IMR-90 (cell line): ENCODE measurements at regions not wholly inside any gene's neighbourhood (a gene's known extent, or its start where the extent isn't known, plus 50 kb on each side); places are given as distances from the start of the nearest gene placed in this dataset.

Source experiments
- ATAC-seq: fragments of 200-7000 bp; cut with Tn5 transposase; 2 replicates; pipeline ENCODE4 v1.9.1; 2020; ENCODE audit warnings: low read depth, mild to moderate bottlenecking, moderate library complexity
- BruUV-seq: library from RNA; stranded (reverse); fragments of 400-500 nt; replicated peaks from 2 replicates; lab custom pipeline; 2021; lab: Mats Ljungman, UMichigan
- CTCF ChIA-PET: fragments of 300-600 bp; formaldehyde crosslinking; extraction: SDS; loops from one replicate; lab custom pipeline; 2021; ENCODE audit warnings: antibody characterized with exemption; lab: Yijun Ruan, JAX
- POLR2A ChIA-PET: fragments of 300-600 bp; sonication (Branson Sonifier 250); formaldehyde crosslinking; loops from one replicate; lab custom pipeline; 2022; ENCODE audit warnings: antibody characterized with exemption; ENCODE audit not compliant: unreplicated experiment; lab: Charles Lee
- DNase-seq: peaks from one replicate; pipeline ENCODE4 v3.0.0; 2013
- H2AFZ ChIP-seq: replicated peaks from 2 replicates; pipeline ENCODE3; 2013; ENCODE audit warnings: low read length, mild to moderate bottlenecking; ENCODE audit not compliant: poor library complexity
- H2AK5ac ChIP-seq: 2 replicates; pipeline ENCODE4 v1.6.1; 2013; ENCODE audit warnings: low read depth, low read length, inconsistent platforms
- H2AK9ac ChIP-seq: replicated peaks from 2 replicates; pipeline ENCODE3; 2013; ENCODE audit warnings: mild to moderate bottlenecking, low read depth, low read length, moderate library complexity; ENCODE audit not compliant: poor library complexity
- H2BK120ac ChIP-seq: 2 replicates; pipeline ENCODE4 v1.6.1; 2013; ENCODE audit warnings: low read depth, low read length, inconsistent platforms
- H2BK15ac ChIP-seq: 3 replicates; pipeline ENCODE4 v1.6.1; 2013; ENCODE audit warnings: low read depth, low read length, inconsistent platforms
- H2BK20ac ChIP-seq: 2 replicates; pipeline ENCODE4 v1.6.1; 2013; ENCODE audit warnings: low read depth, mild to moderate bottlenecking, inconsistent platforms, low read length, moderate library complexity
- H2BK5ac ChIP-seq: 2 replicates; pipeline ENCODE4 v1.6.1; 2013; ENCODE audit warnings: mild to moderate bottlenecking, low read depth, low read length, inconsistent platforms; ENCODE audit not compliant: poor library complexity, severe bottlenecking
- H3K14ac ChIP-seq: replicated peaks from 2 replicates; pipeline ENCODE4 v1.6.1; 2013; ENCODE audit warnings: low read depth, low read length, inconsistent platforms
- H3K18ac ChIP-seq: 2 replicates; pipeline ENCODE4 v1.6.1; 2013; ENCODE audit warnings: low read depth, low read length, control low read depth
- H3K23ac ChIP-seq: 2 replicates; pipeline ENCODE4 v1.6.1; 2013; ENCODE audit warnings: low read depth, low read length, inconsistent platforms
- H3K27ac ChIP-seq: 2 replicates; pipeline ENCODE4 v1.5.1; 2013; ENCODE audit warnings: mild to moderate bottlenecking, control low read depth, low read length; ENCODE audit not compliant: insufficient read depth
- H3K27me3 ChIP-seq: 2 replicates; pipeline ENCODE4 v1.6.1; 2013; ENCODE audit warnings: low read length; ENCODE audit not compliant: control insufficient read depth, insufficient read depth
- H3K36me3 ChIP-seq: 2 replicates; pipeline ENCODE4 v1.6.1; 2013; ENCODE audit warnings: low read length, mixed read lengths; ENCODE audit not compliant: control insufficient read depth, insufficient read depth
- H3K4ac ChIP-seq: 2 replicates; pipeline ENCODE4 v1.6.1; 2013; ENCODE audit warnings: low read depth, low read length, inconsistent platforms
- H3K4me1 ChIP-seq: 2 replicates; pipeline ENCODE4 v1.6.1; 2013; ENCODE audit warnings: low read length, mixed read lengths; ENCODE audit not compliant: control insufficient read depth, insufficient read depth
- H3K4me2 ChIP-seq: 2 replicates; pipeline ENCODE4 v1.6.1; 2013; ENCODE audit warnings: low read depth, mild to moderate bottlenecking, control low read depth, low read length, moderate library complexity
- H3K4me3 ChIP-seq: 2 replicates; pipeline ENCODE4 v1.5.1; 2013; ENCODE audit warnings: low read depth, mild to moderate bottlenecking, control low read depth, low read length, moderate library complexity; ENCODE audit not compliant: insufficient read depth
- H3K56ac ChIP-seq: 2 replicates; pipeline ENCODE4 v1.6.1; 2013; ENCODE audit warnings: low read length, inconsistent platforms; ENCODE audit not compliant: insufficient read depth; ENCODE audit errors: extremely low read depth
- H3K79me1 ChIP-seq, 2 experiments: 2 replicates each; pipeline ENCODE4 v1.6.1; 2013; ENCODE audit warnings: low read length in 2 of 2, inconsistent platforms in 1 of 2, low read depth in 1 of 2
- H3K9ac ChIP-seq: 2 replicates; pipeline ENCODE4 v1.6.1; 2013; ENCODE audit warnings: low read depth, low read length, control low read depth
- H3K9me1 ChIP-seq: 2 replicates; pipeline ENCODE4 v1.6.1; 2013; ENCODE audit warnings: low read length, inconsistent platforms; ENCODE audit not compliant: insufficient read depth
- H3K9me3 ChIP-seq: 2 replicates; pipeline ENCODE4 v1.6.1; 2013; ENCODE audit warnings: low read length; ENCODE audit not compliant: control insufficient read depth, insufficient read depth
- H4K20me1 ChIP-seq: 2 replicates; pipeline ENCODE4 v1.6.1; 2013; ENCODE audit warnings: low read length, inconsistent platforms; ENCODE audit not compliant: insufficient read depth
- H4K5ac ChIP-seq: 2 replicates; pipeline ENCODE4 v1.6.1; 2013; ENCODE audit warnings: mild to moderate bottlenecking, low read depth, low read length, control low read depth
- H4K8ac ChIP-seq, 2 experiments: 2 replicates each; pipeline ENCODE4 v1.6.1; 2013; ENCODE audit warnings: low read depth in 2 of 2, low read length in 2 of 2, control low read depth in 1 of 2, inconsistent platforms in 1 of 2
- H4K91ac ChIP-seq: 2 replicates; pipeline ENCODE4 v1.6.1; 2013; ENCODE audit warnings: low read depth, low read length, inconsistent platforms; ENCODE audit not compliant: insufficient read depth
- CHD1 ChIP-seq: IDR thresholded peaks from 2 replicates; pipeline ENCODE4 v1.6.1; 2012; ENCODE audit warnings: low read depth, low read length, improper control_type of control experiment
- SMC3 ChIP-seq: fragments of 150-350 bp; IDR thresholded peaks from 2 replicates; pipeline ENCODE4 v1.6.1; 2016; ENCODE audit warnings: low read depth, mild to moderate bottlenecking, antibody characterized with exemption, low read length, moderate library complexity
- WGBS, 2 experiments: methylation state at CpG; one replicate each; pipeline versions ENCODE4 v1.1.5 to v1.1.7; 2013; ENCODE audit warnings: missing lambda C conversion rate in 2 of 2; ENCODE audit not compliant: insufficient read length in 1 of 2; ENCODE audit errors: extremely low coverage in 2 of 2; 5-methylcytosine and 5-hydroxymethylcytosine counted together
- dilution Hi-C: fragments of 300-500 bp; cut with HindIII; formaldehyde crosslinking; loops from one replicate; pipeline ENCODE4 v1.14.3; 2018; ENCODE audit warnings: low sequenced_read_pairs; ENCODE audit not compliant: unreplicated experiment
- in situ Hi-C: fragments of 300-500 bp; cut with MboI; formaldehyde crosslinking; loops from 3 replicates; pipeline ENCODE4 v1.14.3; 2019; ENCODE audit warnings: low sequenced_read_pairs, inconsistent platforms, mixed read lengths
- intact Hi-C: fragments of 100-400 bp; cut with micrococcal nuclease; formaldehyde crosslinking; loops from 2 replicates; pipeline ENCODE4 v1.10.0; 2022

GRCh38 chr2:71929482-71929772, 218.2 kb downstream of the CYP26B1 start:
- ChIA-PET CTCF (interaction anchor here (0.7 kb wide), 1 partner anchor 645 kb away, joined by 3 read pairs; no protein-coding TSS in a partner anchor), POLR2A (no interaction called here)
- no peaks in the 10 kb centered on the region for H3K79me1 ChIP-seq
- no peak overlapping the region for H2BK120ac ChIP-seq
- no peak overlapping the region for H3K56ac ChIP-seq
- BruUV-seq: no TSS peak
- no peaks in the 10 kb centered on the region for H3K4me1 ChIP-seq
- H3K27me3 ChIP-seq: peaks cover 10% of the 10 kb centered on the region
- no peak overlapping the region for H2AK5ac ChIP-seq
- H3K9me3 ChIP-seq: no peaks in the 10 kb centered on the region
- H3K9me1 ChIP-seq: no peaks in the 10 kb centered on the region; the same call in 1 of the 2 replicates
- no peak overlapping the region for H4K8ac ChIP-seq
- no peak overlapping the region for H3K4ac ChIP-seq
- WGBS, 2 experiments: no CpG with 5 or more reads among the region's 2 CpGs
- H2BK20ac ChIP-seq: no peak overlapping the region
- H4K20me1 ChIP-seq: no peaks in the 10 kb centered on the region; the same call in 1 of the 2 replicates
- H4K91ac ChIP-seq: no peak overlapping the region
- no peak overlapping the region for H2AK9ac ChIP-seq
- no peak overlapping the region for H3K14ac ChIP-seq
- in situ Hi-C loops: loop anchor here (10.0 kb wide), 3 partner anchors 225 to 815 kb away; no protein-coding TSS in a partner anchor
- intact Hi-C loops: loop anchor here (5.0 kb wide), 1 partner anchor 818 kb away; no protein-coding TSS in a partner anchor
- no peak overlapping the region for H3K18ac ChIP-seq
- no peak overlapping the region for H2BK15ac ChIP-seq
- H2AFZ ChIP-seq: no peak overlapping the region
- no peak overlapping the region for H3K23ac ChIP-seq
- H3K4me2 ChIP-seq: no peak overlapping the region
- no peak overlapping the region for H3K27ac ChIP-seq
- no peak overlapping the region for H3K4me3 ChIP-seq
- H3K9ac ChIP-seq: no peak overlapping the region
- H2BK5ac ChIP-seq: no peak overlapping the region
- DNase-seq: no peak
- ATAC-seq: no peak
- H4K5ac ChIP-seq: no peak overlapping the region
- dilution Hi-C loops: no loop called here
- TF ChIP-seq SMC3 (no peak), CHD1 (no peak)
- no peaks in the 10 kb centered on the region for H3K36me3 ChIP-seq
